Umbilical cord (tissue), 1 donor: ENCODE measurements at regions not wholly inside any gene's neighbourhood (a gene's known extent, or its start where the extent isn't known, plus 50 kb on each side); places are given as distances from the start of the nearest gene placed in this dataset.

Experiments
- DNase-seq: peaks from one replicate; pipeline ENCODE4 v3.0.0-alpha.2; 2015; ENCODE audit warnings: low spot score

DNA sequence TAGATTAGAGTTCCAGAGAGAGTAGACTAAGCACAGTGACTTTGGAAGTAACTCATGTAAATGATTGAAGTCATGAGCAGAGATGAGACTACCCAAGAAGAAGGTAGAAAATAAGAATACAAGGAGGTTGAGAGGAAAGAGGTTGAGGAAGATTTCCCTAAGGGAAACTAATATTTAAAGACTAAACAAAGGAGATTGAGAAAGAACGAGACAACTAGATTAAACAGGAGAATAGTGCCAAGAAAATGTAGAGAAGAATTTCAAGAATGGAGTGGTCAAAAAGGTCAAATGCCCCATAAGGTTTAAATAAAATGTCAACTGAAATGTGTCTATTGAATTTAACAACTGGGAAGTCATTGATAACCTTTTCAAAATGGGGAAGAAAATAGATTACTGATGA is 59.0 kb downstream of the RPS29 start:
- DNase-seq = no peak

DNA sequence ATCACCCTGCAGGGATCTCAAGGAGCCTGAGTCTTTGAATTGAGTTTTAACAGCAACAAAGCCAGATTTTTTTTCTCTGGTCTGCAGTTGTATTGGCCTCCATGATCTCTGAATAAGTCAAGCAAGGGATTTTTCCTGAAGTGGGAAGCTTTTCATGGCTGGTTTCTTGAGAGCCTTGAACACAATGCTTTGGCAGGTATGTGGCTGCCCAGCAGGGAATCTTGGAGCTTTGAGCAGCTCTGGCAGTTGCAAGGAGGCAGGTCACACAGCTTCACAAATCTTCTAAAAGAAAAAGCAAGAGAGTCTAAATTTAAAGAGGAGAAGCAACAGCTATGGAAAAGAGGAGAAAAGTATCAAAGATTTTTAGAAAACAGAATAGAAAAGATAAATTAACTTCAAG is 60.1 kb downstream of the RPS29 start:
- DNase-seq = no peak

DNA sequence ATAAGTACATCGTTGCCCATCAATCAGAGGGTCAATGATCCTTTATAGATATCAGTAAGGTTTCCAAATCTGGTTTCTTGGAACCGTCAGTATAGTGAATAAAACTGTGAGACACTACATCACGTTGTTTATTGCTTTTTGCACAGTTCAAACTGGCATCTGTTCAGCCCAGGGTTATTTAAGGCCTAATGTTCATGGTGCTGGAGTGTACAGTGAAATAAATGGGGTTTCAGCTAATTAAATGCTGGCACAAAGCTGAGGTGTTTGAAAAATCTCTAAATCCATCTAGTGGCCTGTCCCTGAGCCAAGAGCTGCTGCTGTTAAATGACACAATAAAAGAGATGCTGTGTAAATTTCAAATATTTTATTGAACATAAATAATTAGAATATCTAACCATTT is 69.9 kb downstream of the RPS29 start:
- DNase-seq = no peak

DNA sequence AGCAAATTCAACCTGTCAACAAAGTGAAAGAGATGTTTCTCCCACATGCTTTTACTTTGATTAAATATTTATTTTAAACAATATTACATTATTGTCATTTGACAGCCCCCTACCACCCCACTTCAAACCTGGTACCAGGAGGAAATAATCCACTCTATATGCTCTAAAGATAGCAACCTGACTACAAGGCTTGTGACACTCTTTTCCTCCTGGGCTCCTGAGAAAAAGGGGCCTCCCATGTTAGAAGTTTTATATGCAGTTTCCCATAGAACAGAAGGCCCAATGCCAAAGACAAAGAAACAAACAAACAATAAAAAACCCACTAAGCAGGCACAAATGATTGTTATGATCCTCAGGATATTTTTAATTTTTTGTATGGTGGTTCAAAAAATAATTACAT is 73.6 kb downstream of the RPS29 start:
- DNase-seq = no peak

DNA sequence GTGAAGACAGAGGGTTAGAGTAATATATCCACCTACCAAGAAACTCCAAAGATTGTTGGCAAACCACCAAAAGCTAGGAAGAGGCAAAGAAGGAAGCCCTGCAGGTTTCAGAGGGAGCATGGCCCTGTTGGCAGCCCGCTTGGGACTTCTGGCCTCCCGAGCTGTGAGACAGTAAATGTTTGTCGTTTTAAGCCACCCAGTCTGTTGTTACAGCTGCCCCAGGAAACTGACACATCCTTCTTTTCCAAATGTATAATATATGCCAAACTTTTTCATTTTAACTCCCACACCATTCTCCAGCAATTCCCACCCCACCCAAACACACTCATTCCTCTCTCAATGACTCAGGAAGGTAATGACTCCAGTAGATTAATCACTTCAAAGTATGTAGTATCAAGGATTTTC is 74.0 kb downstream of the RPS29 start:
- no peak for DNase-seq

DNA sequence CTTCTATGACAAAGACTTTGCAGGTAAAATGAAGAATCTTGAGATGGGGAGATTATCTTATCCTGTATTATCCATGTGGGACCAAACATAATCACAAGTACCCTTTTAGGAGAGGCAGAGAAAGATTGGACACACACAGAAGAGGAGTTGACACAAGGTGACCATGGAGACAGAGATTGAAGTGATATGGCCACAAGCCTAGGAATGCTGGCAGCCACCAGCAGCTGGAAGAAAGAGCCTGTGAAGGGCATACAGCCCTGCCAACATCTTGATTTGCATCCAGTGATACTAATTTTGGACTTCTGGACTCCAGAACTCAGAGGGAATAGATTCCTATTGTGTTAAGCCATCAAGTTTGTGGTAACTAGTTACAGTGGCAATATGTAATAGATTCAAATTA is 78.1 kb downstream of the RPS29 start:
- no peak for DNase-seq

DNA sequence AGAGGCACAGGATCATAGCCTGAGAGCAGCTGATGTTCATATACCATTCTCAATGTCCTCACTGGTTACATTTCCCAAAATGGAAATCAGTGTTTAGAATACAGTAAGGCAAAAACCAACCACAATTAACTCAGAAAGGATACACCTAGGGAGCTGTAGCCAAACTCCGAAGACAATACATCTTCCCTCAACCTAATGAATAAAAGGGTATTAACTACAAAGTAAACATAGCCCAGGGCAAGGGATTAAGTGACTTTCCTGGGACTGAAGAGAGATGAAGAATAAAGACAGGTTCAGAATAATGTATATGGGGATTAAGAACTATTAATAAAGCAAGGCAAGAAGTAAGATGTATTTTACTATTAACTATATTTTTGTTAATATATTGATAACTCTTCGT is 79.5 kb downstream of the RPS29 start:
- DNase-seq = no peak

DNA sequence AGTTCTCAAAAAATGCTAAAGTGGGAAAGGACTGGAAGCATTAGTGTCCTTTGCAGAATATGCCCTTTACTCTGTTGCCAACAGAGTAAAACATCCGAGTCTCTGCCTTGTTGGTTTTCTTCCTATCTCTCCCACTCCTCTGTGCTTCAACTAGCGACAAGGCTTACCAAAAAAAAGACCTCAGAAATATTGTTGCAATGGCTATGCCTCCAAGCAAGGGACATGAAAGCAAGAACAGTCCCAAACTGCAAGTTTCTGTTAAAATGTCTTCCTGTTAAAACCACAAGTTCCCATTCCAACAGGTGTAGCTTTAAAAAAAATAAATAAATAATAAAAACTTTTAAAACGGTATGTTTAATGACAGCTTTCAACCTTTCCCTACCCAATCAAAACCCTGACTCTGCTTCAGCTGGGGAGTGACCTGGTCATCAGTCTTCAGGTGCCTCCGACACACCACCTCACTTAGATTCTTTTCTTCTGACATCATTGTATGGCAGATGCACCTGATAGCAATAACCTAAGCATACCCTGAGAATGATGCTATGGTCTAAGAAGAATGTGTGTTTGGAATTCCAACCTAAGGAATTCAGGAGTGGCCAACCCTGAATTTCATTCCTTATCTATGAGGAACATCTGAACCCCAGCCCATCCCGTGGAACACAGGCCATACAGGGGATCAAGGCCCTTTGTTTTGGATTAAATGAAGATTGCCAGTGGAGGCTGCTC is 81.0 kb downstream of the RPS29 start:
- DNase-seq = no peak

DNA sequence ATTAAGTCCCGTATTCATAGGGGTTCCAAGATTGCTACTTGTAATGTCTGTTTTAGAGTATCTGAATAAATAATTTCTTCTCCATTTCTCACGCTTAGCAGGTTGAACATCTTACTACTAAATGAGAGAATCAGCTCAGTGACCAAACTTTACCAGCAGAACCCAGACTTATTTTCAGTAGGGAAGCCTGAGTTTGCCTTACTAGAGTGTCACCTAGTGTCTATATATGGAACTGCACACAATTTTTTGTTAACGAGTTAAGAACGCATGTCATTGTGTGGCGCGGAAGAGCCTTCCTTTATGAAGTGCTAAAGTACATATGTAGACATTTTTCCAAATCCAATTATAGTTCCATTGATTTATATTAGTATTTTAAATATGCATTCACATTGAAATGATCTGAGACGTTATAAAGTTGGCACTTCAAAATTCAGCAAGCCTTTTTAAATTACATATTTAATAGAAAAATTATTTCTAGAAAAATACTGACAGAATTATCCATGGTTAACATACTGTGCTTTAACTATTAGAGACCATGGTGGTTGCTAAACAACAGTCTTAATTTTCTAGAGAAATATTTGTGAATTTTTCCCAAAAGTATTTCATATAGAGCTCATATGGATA is 88.3 kb downstream of the RPS29 start:
- peak; percentile 76 for DNase-seq

DNA sequence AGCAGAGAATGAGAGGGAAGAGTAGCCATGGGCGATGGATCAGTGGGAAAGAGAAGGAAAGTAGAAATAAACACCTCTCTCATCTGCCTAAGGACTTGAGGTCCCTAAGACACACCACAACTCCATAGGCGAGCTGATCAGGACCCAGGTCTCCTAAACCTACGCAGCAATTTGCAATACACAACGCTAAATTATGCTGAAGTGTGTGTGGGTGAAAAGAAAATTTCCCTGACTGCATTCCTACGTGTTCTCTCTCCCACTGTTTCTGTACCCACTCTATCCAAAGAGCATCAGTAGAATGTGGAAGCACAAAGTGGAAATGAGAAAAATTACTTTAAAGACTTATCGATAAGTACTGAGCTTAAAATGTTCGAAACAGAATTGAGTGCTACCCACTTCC is 88.9 kb downstream of the RPS29 start:
- no peak for DNase-seq

DNA sequence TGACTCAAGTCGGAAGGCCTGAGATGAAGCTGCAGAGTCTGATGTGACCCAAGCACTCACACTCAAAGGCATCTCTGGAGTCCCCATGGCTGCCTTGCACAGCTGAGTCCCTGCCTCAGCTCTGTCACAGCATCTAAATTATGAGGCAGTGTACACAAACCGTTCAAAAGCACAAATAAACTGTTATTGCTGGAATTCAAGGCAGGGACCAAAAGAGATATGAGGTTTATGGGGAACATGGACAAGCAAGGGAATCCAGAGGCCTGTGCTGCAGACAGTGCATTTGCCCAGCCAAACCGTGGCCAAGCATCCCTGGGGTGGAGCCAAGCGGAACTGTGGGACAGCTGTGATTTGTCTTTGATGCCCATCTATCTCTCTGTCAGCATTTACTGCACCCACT is 91.3 kb downstream of the RPS29 start:
- no peak for DNase-seq

DNA sequence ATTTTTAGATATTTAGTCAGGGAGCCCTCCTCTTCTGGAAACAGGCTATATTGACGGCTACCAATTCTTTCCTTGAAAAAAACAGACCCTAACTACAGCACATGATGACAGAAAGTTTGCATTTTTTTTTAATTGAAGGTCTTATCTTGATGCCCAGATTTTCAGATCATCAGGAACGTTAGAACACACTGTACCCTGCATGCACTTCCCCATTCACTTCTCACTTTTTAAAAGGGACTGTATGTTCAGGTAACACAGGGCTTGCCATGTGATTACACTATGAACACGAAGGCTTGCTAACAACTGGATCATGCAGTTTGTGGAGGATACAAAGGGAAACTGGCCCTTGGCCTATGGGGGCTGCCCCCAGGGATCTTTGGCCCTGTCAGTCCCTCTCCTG is 92.6 kb downstream of the RPS29 start:
- no peak for DNase-seq

DNA sequence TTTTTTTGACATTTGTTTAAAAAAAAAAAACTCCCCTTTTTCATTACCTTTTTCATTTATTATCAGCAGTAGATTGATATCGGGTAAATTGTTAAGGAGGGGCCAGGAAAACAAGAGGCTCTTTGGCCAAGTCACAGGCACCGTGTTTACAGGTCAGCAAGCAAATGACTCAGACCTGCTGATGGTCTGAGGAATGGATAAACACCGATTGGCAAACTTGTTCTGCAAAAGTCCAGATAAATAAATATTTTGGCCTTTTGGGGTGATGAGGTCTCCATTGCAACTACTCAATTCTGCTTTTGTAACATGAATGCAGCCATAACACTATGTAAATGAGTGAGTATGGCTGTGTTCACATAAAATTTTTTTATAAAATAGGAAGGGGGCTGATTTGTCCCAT is 94.0 kb downstream of the RPS29 start:
- DNase-seq = no peak

DNA sequence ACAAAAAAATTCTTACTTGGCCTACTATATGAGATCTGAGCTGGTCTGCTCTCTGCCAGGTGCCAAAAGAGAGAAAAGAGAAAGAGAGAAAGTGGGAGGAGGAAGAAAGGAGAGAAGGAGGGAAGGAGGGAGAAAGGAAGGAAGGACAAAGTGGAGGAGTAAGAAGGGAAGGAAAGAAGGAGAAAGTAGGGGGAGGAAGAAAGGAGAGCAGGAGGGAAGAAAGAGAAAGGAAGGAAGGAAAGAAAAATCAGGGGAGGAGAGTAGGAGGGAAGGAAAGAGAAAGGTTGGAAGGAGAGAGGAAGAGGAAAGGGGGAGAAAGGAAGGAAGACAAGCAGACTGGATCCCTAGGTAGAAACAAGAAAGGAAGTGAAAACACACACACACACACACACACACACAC is 96.8 kb downstream of the RPS29 start:
- no peak for DNase-seq

DNA sequence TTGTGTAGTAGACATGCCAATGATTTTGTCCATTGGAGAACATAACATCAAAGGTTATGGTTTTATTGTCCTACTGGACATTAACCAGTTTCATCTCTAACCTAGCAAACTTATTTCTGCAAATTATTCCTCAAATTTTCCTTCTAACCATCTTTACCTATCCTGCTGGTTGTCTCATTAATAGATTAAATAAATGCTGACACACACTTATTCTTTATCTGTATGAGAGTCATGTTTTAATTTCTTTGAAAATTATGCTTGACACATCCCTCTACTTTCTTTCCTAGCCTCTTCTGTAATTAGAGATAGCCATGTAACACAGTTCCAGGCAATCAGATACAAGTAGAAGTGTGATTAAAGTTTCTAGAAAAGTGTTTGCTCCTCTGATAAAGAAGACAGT is 98.9 kb downstream of the RPS29 start:
- no peak for DNase-seq

DNA sequence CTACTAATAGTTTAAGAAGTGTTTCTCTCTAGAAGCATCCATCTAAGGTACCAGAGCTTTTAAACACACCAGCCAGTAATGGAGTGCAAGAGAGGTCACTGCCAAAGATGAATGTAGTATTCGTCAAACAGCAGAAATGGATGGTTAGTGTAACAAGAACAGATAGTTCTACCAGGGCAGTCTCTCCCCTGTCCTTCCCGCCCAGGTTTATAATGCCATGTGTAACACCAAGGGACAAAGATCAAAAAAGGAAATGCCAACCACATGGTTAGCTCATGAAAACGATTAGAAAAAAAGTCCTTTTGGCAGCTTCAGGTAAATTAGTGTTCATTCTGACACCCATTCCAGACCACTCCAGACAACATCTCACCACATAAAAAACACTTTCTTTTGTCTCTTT is 100.9 kb downstream of the RPS29 start:
- DNase-seq = no peak

DNA sequence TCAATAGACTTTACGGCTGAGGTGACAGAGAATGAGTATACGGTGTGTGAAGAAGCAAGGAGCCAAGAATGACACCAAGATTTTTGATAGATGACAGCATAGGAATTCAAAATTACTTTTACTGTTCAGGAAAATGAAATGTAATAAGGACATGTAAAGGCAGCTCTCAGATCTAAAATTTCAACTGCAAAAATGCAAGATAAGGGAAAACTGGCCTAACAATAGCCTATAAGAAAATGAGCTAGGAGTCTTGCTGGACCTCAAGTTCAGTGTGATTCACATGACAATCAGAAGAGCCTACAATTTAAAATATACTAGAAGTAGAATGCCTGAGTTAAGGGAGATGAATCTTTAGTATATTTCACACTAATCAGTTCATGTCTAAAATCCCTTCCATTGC is 102.0 kb downstream of the RPS29 start:
- no peak for DNase-seq

DNA sequence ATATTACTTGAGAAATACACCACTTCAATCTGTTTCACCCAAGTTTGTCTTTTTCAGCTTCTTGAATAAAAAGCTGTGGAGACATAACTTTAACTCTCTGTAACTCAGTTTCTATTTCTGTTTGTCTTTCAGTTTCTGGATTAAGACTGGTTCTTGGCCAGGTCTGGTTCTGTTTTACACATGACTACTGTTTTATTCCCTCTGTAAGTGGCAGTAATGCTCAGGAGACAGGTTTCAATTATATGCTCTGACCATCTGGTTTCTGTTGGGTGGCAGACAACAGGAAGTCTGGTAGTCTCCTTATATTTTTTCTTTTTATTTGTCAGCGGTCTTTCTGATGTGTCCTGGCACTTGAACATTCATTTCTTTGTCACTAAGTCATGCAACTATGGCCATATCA is 102.9 kb downstream of the RPS29 start:
- DNase-seq = no peak

DNA sequence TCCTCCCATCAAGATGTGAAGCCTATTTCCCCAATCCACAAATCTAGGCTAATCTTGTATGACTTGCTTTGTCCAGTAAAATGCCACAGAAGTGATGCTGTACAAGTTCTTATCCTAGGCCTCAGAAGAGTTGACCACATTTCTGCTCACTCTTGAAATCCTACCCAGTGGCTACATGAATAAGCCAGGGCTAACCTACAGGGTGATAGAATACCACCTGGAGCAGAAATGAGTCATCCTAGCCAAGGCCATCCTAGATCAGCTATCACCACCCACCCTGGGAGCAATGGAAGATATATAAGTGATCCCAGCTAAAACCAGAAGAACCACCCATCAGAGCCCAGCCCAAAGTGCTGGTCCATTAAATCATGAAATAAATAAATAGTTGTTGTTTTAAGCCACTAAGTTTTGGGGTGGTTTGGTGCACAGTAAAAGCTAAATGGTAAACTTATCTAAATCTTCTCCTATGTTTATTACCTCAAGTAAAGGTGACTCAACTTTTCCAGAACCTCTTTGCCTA is 105.1 kb downstream of the RPS29 start:
- DNase-seq = no peak

DNA sequence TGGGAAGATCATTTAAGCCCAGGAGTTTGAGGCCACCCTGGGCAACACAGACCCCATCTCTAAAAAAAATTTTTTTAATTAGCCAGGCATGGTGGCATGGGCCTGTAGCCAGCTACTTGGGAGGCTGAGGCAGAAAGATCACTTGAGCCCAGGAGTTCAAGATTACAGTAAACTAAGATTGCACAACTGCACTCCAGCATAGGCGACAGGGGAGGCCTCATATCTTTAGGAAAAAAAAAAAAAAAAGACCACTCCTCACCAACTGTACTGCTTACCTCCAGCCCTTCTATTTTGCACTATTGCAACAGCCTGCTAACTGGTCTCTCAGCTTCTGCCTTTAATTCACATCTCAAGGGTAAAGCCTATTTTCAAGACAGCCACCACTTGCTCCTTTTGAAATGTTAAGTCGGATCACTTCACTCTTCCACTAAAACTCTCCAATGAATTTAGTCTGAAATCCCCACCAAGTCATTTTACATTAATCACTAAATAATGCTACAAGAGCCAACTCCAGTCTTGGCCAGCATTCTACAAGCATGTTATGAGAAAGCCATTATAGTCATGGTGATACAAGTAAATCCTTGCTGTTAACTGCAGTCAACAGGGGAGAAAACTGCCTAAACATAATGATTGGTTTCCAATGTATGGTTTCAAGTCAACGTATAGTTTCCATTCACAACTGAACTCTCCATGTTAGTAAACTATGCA is 106.0 kb downstream of the RPS29 start:
- DNase-seq = no peak

DNA sequence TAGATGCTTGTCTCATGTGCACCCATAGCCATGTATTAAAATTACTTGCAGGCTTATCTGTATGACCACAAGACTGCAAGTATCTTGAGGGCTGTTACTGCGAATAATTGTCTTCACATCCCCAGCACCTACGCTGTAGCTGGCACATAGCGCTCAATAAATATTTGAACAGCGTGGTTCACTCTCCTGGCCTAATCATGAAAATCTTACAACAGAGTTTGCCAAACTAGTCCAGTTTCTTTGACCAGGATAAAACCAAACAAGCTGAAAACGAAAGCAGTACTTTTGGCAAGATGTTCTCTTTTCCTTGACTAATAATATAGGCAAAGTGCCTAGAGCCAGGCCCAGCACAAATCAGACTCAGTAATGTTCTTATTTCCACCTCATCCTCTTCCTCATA is 106.7 kb downstream of the RPS29 start:
- DNase-seq = no peak

DNA sequence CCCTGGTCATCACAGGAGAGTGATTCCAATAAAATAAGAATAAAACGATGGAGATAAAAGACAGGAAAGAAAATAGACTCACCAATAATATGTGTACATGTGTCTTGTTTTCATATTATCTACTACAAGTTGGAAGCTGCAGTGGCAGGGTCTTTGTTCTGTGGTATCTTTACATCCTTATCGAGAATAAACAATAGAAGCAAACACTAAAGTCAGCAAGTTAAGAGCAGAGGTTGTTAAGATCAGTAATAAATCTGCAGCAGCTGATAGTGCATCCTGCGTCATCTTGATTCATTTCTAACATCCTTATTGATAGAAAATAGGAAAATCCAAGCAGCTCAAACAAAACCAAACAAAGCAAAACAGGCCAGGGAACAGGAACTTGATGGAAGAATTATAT is 107.4 kb downstream of the RPS29 start:
- DNase-seq = no peak

DNA sequence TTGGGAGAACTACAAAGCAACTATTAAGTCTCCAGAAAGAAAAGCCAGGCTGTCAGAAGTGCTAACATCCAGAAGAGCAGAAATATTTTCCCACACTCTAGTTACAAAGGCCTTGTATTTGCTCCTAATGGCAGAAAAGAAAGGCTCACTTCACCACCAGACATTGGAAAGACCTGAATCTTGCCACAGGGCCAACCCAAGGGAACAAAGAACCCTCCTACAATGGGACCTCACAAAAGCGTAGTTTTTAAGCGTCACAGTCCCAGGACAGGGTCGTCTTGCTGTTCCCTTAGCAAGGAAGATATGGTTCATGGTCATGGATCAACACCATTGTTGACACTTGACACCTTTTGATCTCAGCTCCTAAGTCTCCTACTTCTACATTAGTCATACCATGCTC is 119.1 kb downstream of the RPS29 start:
- no peak for DNase-seq
